ENCODE measurements at regions not wholly inside any gene's neighbourhood (a gene's known extent, or its start where the extent isn't known, plus 50 kb on each side); places are given as distances from the start of the nearest gene placed in this dataset.

DNA sequence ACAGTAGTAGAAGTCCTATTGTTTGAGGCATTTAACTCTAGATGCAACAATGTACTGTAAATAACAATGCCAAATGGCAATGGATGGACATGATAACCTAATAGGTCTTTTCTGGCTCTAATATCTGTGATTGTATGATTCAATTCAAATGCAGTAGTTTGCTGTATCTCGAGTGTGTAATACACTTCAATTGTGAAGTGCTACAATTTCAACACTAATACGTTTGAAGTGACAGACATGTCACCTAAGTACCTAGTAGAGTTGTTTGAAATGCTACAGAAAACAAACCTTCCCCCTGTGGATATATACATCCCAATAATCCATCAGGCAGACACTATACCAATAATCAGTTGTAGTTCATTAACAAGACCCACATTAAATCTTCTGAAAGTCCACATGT, 305.9 kb upstream of the ITGA1 start:
- Mint-ChIP-seq H3K4me3 (no peak overlapping the region), H3K27me3 (ENCODE audit: insufficient read depth) (no peaks in the 10 kb centered on the region), H3K9me3 (no peaks in the 10 kb centered on the region), H3K4me1 (no peaks in the 10 kb centered on the region), H3K36me3 (ENCODE audit: low read depth) (no peaks in the 10 kb centered on the region), H3K27ac (no peak overlapping the region)
- H3K4me3 ChIP-seq (ENCODE audit: low read length) = no peak overlapping the region
- DNase-seq = no peak
- no peaks in the 10 kb centered on the region for H3K4me1 ChIP-seq (ENCODE audit: control insufficient read depth, insufficient read depth, low read length)
- H3K9me3 ChIP-seq (ENCODE audit: control insufficient read depth, low read length) = no peaks in the 10 kb centered on the region
- H3K27me3 ChIP-seq (ENCODE audit: control insufficient read depth, insufficient read depth, low read length, poor library complexity, severe bottlenecking) = no peaks in the 10 kb centered on the region
- H3K36me3 ChIP-seq (ENCODE audit: control insufficient read depth, insufficient read depth, low read length) = no peaks in the 10 kb centered on the region
- no peak overlapping the region for H3K27ac ChIP-seq (ENCODE audit: low read depth, low read length)
- H3K9ac ChIP-seq (ENCODE audit: extremely low read depth, low read length, poor library complexity, severe bottlenecking) = no peak overlapping the region
- 80 to 85% methylated on average over 1 to 2 of the region's 2 CpGs for WGBS, 2 experiments (ENCODE audit: insufficient coverage in 1 of 2, insufficient read length in 1 of 2)
- TF ChIP-seq CTCF (conservative IDR thresholded peaks at IDR 0.05) = no peak

GRCh38 chr5:52491071-52491787, 296.5 kb upstream of the ITGA1 start:
- no peak for DNase-seq
- no peaks in the 10 kb centered on the region for H3K36me3 ChIP-seq (ENCODE audit: control insufficient read depth, insufficient read depth, low read length)

GRCh38 chr5:52491818-52492217, 295.9 kb upstream of the ITGA1 start:
- Histone ChIP-seq H3K27me3 (ENCODE audit: control insufficient read depth, insufficient read depth, low read length, poor library complexity, severe bottlenecking) (peaks cover 10% of the 10 kb centered on the region), H3K4me3 (ENCODE audit: low read length) (no peak overlapping the region), H3K9ac (ENCODE audit: extremely low read depth, low read length, poor library complexity, severe bottlenecking) (no peak overlapping the region), H3K27ac (ENCODE audit: low read depth, low read length) (no peak overlapping the region), H3K9me3 (ENCODE audit: control insufficient read depth, low read length) (no peaks in the 10 kb centered on the region), H3K4me1 (ENCODE audit: control insufficient read depth, insufficient read depth, low read length) (no peaks in the 10 kb centered on the region), H3K36me3 (ENCODE audit: control insufficient read depth, insufficient read depth, low read length) (no peaks in the 10 kb centered on the region)
- Mint-ChIP-seq H3K4me3 (no peak overlapping the region), H3K4me1 (no peaks in the 10 kb centered on the region), H3K27me3 (ENCODE audit: insufficient read depth) (no peaks in the 10 kb centered on the region), H3K9me3 (no peaks in the 10 kb centered on the region), H3K27ac (no peak overlapping the region), H3K36me3 (ENCODE audit: low read depth) (no peaks in the 10 kb centered on the region)
- DNase-seq = no peak
- TF ChIP-seq CTCF (conservative IDR thresholded peaks at IDR 0.05) = no peak

More at GRCh38 chr5:52491071-52491787, 296.5 kb upstream of the ITGA1 start:
- no peaks in the 10 kb centered on the region for H3K27me3 Mint-ChIP-seq (ENCODE audit: insufficient read depth)
- H3K27ac Mint-ChIP-seq = no peak overlapping the region
- no peaks in the 10 kb centered on the region for H3K9me3 Mint-ChIP-seq
- H3K9ac ChIP-seq (ENCODE audit: extremely low read depth, low read length, poor library complexity, severe bottlenecking) = no peak overlapping the region
- 89 to 91% methylated on average over 4 of the region's 4 CpGs for WGBS, 2 experiments (ENCODE audit: insufficient coverage in 1 of 2, insufficient read length in 1 of 2)
- no peaks in the 10 kb centered on the region for H3K4me1 Mint-ChIP-seq
- peaks cover 10% of the 10 kb centered on the region for H3K27me3 ChIP-seq (ENCODE audit: control insufficient read depth, insufficient read depth, low read length, poor library complexity, severe bottlenecking)
- no peaks in the 10 kb centered on the region for H3K36me3 Mint-ChIP-seq (ENCODE audit: low read depth)
- no peak overlapping the region for H3K4me3 Mint-ChIP-seq
- H3K27ac ChIP-seq (ENCODE audit: low read depth, low read length) = no peak overlapping the region
- no peaks in the 10 kb centered on the region for H3K4me1 ChIP-seq (ENCODE audit: control insufficient read depth, insufficient read depth, low read length)
- no peaks in the 10 kb centered on the region for H3K9me3 ChIP-seq (ENCODE audit: control insufficient read depth, low read length)
- TF ChIP-seq CTCF (conservative IDR thresholded peaks at IDR 0.05) = peak; percentile 21
- H3K4me3 ChIP-seq (ENCODE audit: low read length) = no peak overlapping the region
